ENCODE measurements at regions not wholly inside any gene's neighbourhood (a gene's known extent, or its start where the extent isn't known, plus 50 kb on each side); places are given as distances from the start of the nearest gene placed in this dataset.

GRCh38 chr17:45679426-45679825, 104.7 kb upstream of the CRHR1 start:
- TF ChIP-seq CTCF (IDR thresholded peaks at IDR 0.05; ENCODE audit: extremely low read depth in 1 of 2, insufficient read depth in 1 of 2, low read depth in 1 of 2, low read length in 2 of 2) (no peak), GATA2 (IDR thresholded peaks at IDR 0.05; ENCODE audit: insufficient read depth, insufficient read length, low read depth, low read length) (no peak), EZH2 (IDR thresholded peaks at IDR 0.05; ENCODE audit: borderline replicate concordance, low read depth, low read length, severe bottlenecking) (no peak), POLR2AphosphoS5 (IDR thresholded peaks at IDR 0.05; ENCODE audit: insufficient read depth, low read depth, low read length) (no peak), POLR2A (IDR thresholded peaks at IDR 0.05; ENCODE audit: low read depth, low read length) (no peak)
